ENCODE measurements at regions not wholly inside any gene's neighbourhood (a gene's known extent, or its start where the extent isn't known, plus 50 kb on each side); places are given as distances from the start of the nearest gene placed in this dataset.

GRCh38 chr1:208631092-208631491 lies 386.9 kb upstream of the PLXNA2 start:
- no CpG with 5 or more reads among the region's 8 CpGs for WGBS (ENCODE audit: insufficient coverage, insufficient read length)
- H3K36me3 ChIP-seq (ENCODE audit: control insufficient read depth, insufficient read depth, low read length): no peaks in the 10 kb centered on the region
- no peaks in the 10 kb centered on the region for H3K9me3 ChIP-seq (ENCODE audit: control insufficient read depth, insufficient read depth, low read length)
- DNase-seq (ENCODE audit: low read depth, low spot score): no peak
- no peaks in the 10 kb centered on the region for H3K4me1 ChIP-seq (ENCODE audit: control insufficient read depth, insufficient read depth, low read length)
- H3K4me3 ChIP-seq (ENCODE audit: low read length): no peak overlapping the region
- no peak overlapping the region for H3K27ac ChIP-seq (ENCODE audit: low read length)
- no peaks in the 10 kb centered on the region for H3K27me3 ChIP-seq (ENCODE audit: control insufficient read depth, insufficient read depth, low read length)

DNA sequence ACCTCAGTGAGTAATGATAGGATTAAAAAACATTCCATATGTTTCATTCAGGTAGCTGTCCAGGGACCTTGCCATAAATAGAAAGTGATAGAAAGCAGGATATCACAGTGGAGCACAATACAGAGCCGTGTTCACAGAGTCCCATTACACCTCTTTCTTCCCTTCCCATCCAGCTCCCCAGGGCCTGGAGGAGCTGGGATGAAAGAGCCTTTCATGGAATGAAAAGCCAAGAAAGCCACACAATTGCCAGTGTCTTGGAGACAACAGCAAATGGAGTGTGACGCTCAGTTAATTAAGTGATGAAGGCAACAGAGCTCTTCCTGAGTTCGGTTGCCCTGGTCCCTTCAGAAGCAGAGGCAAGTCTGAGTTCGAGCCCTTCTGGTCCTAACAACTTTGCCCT lies 387.3 kb upstream of the PLXNA2 start:
- WGBS (ENCODE audit: insufficient coverage, insufficient read length): no CpG with 5 or more reads among the region's 4 CpGs
- no peak for DNase-seq (ENCODE audit: low read depth, low spot score)
- no peaks in the 10 kb centered on the region for H3K27me3 ChIP-seq (ENCODE audit: control insufficient read depth, insufficient read depth, low read length)
- H3K4me3 ChIP-seq (ENCODE audit: low read length): no peak overlapping the region
- H3K9me3 ChIP-seq (ENCODE audit: control insufficient read depth, insufficient read depth, low read length): no peaks in the 10 kb centered on the region
- no peak overlapping the region for H3K27ac ChIP-seq (ENCODE audit: low read length)
- H3K36me3 ChIP-seq (ENCODE audit: control insufficient read depth, insufficient read depth, low read length): no peaks in the 10 kb centered on the region
- H3K4me1 ChIP-seq (ENCODE audit: control insufficient read depth, insufficient read depth, low read length): no peaks in the 10 kb centered on the region

GRCh38 chr1:208634346-208635140 lies 390.4 kb upstream of the PLXNA2 start:
- H3K9me3 ChIP-seq (ENCODE audit: control insufficient read depth, insufficient read depth, low read length): no peaks in the 10 kb centered on the region
- no CpG with 5 or more reads among the region's 5 CpGs for WGBS (ENCODE audit: insufficient coverage, insufficient read length)

GRCh38 chr1:208637181-208637580 lies 393.0 kb upstream of the PLXNA2 start:
- no peaks in the 10 kb centered on the region for H3K36me3 ChIP-seq (ENCODE audit: control insufficient read depth, insufficient read depth, low read length)
- no CpG with 5 or more reads among the region's 3 CpGs for WGBS (ENCODE audit: insufficient coverage, insufficient read length)
- no peak for DNase-seq (ENCODE audit: low read depth, low spot score)
- H3K9me3 ChIP-seq (ENCODE audit: control insufficient read depth, insufficient read depth, low read length): no peaks in the 10 kb centered on the region
- no peaks in the 10 kb centered on the region for H3K27me3 ChIP-seq (ENCODE audit: control insufficient read depth, insufficient read depth, low read length)
- no peak overlapping the region for H3K4me3 ChIP-seq (ENCODE audit: low read length)
- no peaks in the 10 kb centered on the region for H3K4me1 ChIP-seq (ENCODE audit: control insufficient read depth, insufficient read depth, low read length)
- no peak overlapping the region for H3K27ac ChIP-seq (ENCODE audit: low read length)

More at GRCh38 chr1:208634346-208635140, 390.4 kb upstream of the PLXNA2 start:
- no peak for DNase-seq (ENCODE audit: low read depth, low spot score)
- Histone ChIP-seq H3K4me1 (ENCODE audit: control insufficient read depth, insufficient read depth, low read length) (no peaks in the 10 kb centered on the region), H3K36me3 (ENCODE audit: control insufficient read depth, insufficient read depth, low read length) (no peaks in the 10 kb centered on the region), H3K27ac (ENCODE audit: low read length) (no peak overlapping the region), H3K4me3 (ENCODE audit: low read length) (no peak overlapping the region), H3K27me3 (ENCODE audit: control insufficient read depth, insufficient read depth, low read length) (no peaks in the 10 kb centered on the region)

- no peaks in the 10 kb centered on the region for H3K36me3 ChIP-seq (ENCODE audit: control insufficient read depth, insufficient read depth, low read length)
- H3K4me3 ChIP-seq (ENCODE audit: low read length): no peak overlapping the region
- H3K27me3 ChIP-seq (ENCODE audit: control insufficient read depth, insufficient read depth, low read length): no peaks in the 10 kb centered on the region
- no CpG with 5 or more reads among the region's 2 CpGs for WGBS (ENCODE audit: insufficient coverage, insufficient read length)
- no peak for DNase-seq (ENCODE audit: low read depth, low spot score)
- no peak overlapping the region for H3K27ac ChIP-seq (ENCODE audit: low read length)
- no peaks in the 10 kb centered on the region for H3K9me3 ChIP-seq (ENCODE audit: control insufficient read depth, insufficient read depth, low read length)
- H3K4me1 ChIP-seq (ENCODE audit: control insufficient read depth, insufficient read depth, low read length): no peaks in the 10 kb centered on the region
These were observed 395.2 kb upstream of the PLXNA2 start for GRCh38 chr1:208639382-208639781.

GRCh38 chr1:208640295-208640694 lies 396.1 kb upstream of the PLXNA2 start:
- no peak for DNase-seq (ENCODE audit: low read depth, low spot score)
- Histone ChIP-seq H3K4me3 (ENCODE audit: low read length) (no peak overlapping the region), H3K9me3 (ENCODE audit: control insufficient read depth, insufficient read depth, low read length) (no peaks in the 10 kb centered on the region), H3K27ac (ENCODE audit: low read length) (no peak overlapping the region), H3K27me3 (ENCODE audit: control insufficient read depth, insufficient read depth, low read length) (no peaks in the 10 kb centered on the region), H3K4me1 (ENCODE audit: control insufficient read depth, insufficient read depth, low read length) (no peaks in the 10 kb centered on the region), H3K36me3 (ENCODE audit: control insufficient read depth, insufficient read depth, low read length) (no peaks in the 10 kb centered on the region)
- no CpG with 5 or more reads among the region's 5 CpGs for WGBS (ENCODE audit: insufficient coverage, insufficient read length)

- WGBS (ENCODE audit: insufficient coverage, insufficient read length): no CpG with 5 or more reads among the region's 4 CpGs
- no peak overlapping the region for H3K4me3 ChIP-seq (ENCODE audit: low read length)
These were observed 397.5 kb upstream of the PLXNA2 start for GRCh38 chr1:208641579-208642280.

DNA sequence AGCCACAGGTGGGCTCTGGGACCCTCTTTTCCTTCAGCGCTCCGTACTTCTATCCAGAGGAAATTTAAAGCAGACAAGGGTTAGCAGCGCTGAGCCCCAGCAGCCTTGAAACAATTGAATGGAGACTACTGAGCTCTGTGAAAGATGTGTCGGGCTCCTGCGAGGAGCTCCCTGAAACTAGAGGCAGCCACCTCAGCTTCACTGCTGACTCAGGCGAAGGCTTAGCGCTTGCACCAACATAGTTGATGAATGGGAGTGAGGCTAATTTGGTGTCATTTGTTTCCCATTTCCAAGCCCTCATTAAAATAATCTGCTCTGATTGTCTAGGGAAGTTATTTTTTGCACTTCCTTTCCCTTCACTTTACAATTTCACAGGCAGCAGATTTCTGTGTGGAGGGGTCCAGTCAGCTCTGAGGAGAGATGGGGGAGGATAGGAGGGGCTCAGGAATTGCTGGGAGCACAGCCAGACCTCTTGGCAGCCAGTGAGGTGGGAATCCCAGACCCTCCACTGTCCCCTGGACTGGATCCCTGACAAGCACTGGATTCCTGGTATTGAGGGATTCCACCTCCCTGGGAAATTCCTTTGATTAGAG lies 398.9 kb upstream of the PLXNA2 start:
- no peaks in the 10 kb centered on the region for H3K9me3 ChIP-seq (ENCODE audit: control insufficient read depth, insufficient read depth, low read length)
- no peak overlapping the region for H3K27ac ChIP-seq (ENCODE audit: low read length)
- H3K36me3 ChIP-seq (ENCODE audit: control insufficient read depth, insufficient read depth, low read length): no peaks in the 10 kb centered on the region
- no CpG with 5 or more reads among the region's 7 CpGs for WGBS (ENCODE audit: insufficient coverage, insufficient read length)
- no peak for DNase-seq (ENCODE audit: low read depth, low spot score)
- no peak overlapping the region for H3K4me3 ChIP-seq (ENCODE audit: low read length)
- no peaks in the 10 kb centered on the region for H3K4me1 ChIP-seq (ENCODE audit: control insufficient read depth, insufficient read depth, low read length)
- no peaks in the 10 kb centered on the region for H3K27me3 ChIP-seq (ENCODE audit: control insufficient read depth, insufficient read depth, low read length)

More at GRCh38 chr1:208641579-208642280, 397.5 kb upstream of the PLXNA2 start:
- Histone ChIP-seq H3K9me3 (ENCODE audit: control insufficient read depth, insufficient read depth, low read length) (no peaks in the 10 kb centered on the region), H3K36me3 (ENCODE audit: control insufficient read depth, insufficient read depth, low read length) (no peaks in the 10 kb centered on the region), H3K27ac (ENCODE audit: low read length) (no peak overlapping the region), H3K27me3 (ENCODE audit: control insufficient read depth, insufficient read depth, low read length) (no peaks in the 10 kb centered on the region), H3K4me1 (ENCODE audit: control insufficient read depth, insufficient read depth, low read length) (no peaks in the 10 kb centered on the region)
- DNase-seq (ENCODE audit: low read depth, low spot score): no peak

DNA sequence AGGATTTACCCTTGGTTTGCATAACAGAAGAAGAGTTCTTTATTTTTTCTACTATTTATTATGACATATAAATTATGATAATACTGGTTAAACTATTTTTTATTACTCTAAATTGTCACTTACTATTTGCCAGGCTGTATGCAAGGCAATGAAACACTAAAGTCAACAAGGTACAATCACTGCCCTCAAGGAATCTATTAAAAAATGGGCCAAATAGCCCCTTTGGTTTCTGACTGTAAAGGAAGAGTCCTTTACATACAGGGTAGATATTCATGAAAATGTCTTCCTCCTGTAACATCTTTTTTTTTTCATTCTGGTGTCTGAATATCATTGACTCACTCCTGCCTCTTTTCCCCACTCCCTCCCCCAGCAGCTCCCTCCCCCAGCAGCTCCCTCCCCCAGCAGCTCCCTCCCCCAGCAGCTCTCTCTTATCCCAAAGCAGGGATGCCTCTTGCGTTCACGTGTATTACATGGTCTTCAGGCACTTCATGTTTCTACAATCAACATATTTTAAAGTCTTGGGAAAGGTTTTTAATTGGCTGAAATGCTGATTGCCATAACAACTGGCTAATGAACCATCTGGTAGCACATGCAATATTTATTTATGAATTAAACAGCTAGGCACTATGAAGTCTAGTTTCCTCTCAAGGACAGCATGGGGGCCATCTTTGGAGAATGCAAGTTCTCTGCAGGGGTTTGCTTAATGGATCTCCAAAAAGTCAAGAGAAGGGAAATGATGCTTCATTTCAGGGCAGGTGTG lies 400.4 kb upstream of the PLXNA2 start:
- H3K27ac ChIP-seq (ENCODE audit: low read length): no peak overlapping the region
- H3K27me3 ChIP-seq (ENCODE audit: control insufficient read depth, insufficient read depth, low read length): no peaks in the 10 kb centered on the region
- no peaks in the 10 kb centered on the region for H3K4me1 ChIP-seq (ENCODE audit: control insufficient read depth, insufficient read depth, low read length)
- H3K36me3 ChIP-seq (ENCODE audit: control insufficient read depth, insufficient read depth, low read length): no peaks in the 10 kb centered on the region
- no peak for DNase-seq (ENCODE audit: low read depth, low spot score)
- no CpG with 5 or more reads among the region's 2 CpGs for WGBS (ENCODE audit: insufficient coverage, insufficient read length)
- H3K4me3 ChIP-seq (ENCODE audit: low read length): no peak overlapping the region
- H3K9me3 ChIP-seq (ENCODE audit: control insufficient read depth, insufficient read depth, low read length): no peaks in the 10 kb centered on the region

GRCh38 chr1:208646431-208646830 lies 402.2 kb upstream of the PLXNA2 start:
- no peak overlapping the region for H3K27ac ChIP-seq (ENCODE audit: low read length)
- no peak overlapping the region for H3K4me3 ChIP-seq (ENCODE audit: low read length)
- no peaks in the 10 kb centered on the region for H3K4me1 ChIP-seq (ENCODE audit: control insufficient read depth, insufficient read depth, low read length)
- WGBS (ENCODE audit: insufficient coverage, insufficient read length): no CpG with 5 or more reads among the region's 2 CpGs
- no peak for DNase-seq (ENCODE audit: low read depth, low spot score)
- H3K36me3 ChIP-seq (ENCODE audit: control insufficient read depth, insufficient read depth, low read length): no peaks in the 10 kb centered on the region
- H3K9me3 ChIP-seq (ENCODE audit: control insufficient read depth, insufficient read depth, low read length): no peaks in the 10 kb centered on the region
- no peaks in the 10 kb centered on the region for H3K27me3 ChIP-seq (ENCODE audit: control insufficient read depth, insufficient read depth, low read length)
